ENCODE measurements at regions not wholly inside any gene's neighbourhood (a gene's known extent, or its start where the extent isn't known, plus 50 kb on each side); places are given as distances from the start of the nearest gene placed in this dataset.

GRCh38 chr2:145090841-145091761 lies 571.2 kb upstream of the ZEB2 start:
- intact Hi-C loops (cut with DNase I) = no loop called here
- FAIRE-seq (no peak), DNase-seq (no peak)
- TF ChIP-seq, protein P1, sequence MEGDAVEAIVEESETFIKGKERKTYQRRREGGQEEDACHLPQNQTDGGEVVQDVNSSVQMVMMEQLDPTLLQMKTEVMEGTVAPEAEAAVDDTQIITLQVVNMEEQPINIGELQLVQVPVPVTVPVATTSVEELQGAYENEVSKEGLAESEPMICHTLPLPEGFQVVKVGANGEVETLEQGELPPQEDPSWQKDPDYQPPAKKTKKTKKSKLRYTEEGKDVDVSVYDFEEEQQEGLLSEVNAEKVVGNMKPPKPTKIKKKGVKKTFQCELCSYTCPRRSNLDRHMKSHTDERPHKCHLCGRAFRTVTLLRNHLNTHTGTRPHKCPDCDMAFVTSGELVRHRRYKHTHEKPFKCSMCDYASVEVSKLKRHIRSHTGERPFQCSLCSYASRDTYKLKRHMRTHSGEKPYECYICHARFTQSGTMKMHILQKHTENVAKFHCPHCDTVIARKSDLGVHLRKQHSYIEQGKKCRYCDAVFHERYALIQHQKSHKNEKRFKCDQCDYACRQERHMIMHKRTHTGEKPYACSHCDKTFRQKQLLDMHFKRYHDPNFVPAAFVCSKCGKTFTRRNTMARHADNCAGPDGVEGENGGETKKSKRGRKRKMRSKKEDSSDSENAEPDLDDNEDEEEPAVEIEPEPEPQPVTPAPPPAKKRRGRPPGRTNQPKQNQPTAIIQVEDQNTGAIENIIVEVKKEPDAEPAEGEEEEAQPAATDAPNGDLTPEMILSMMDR (IDR thresholded peaks at IDR 0.05; ENCODE audit: borderline replicate concordance, extremely low read depth, insufficient read depth) = no peak
- H3K27ac ChIP-seq (ENCODE audit: low read depth in 2 of 2, low read length in 2 of 2) = no peak overlapping the region
- no peak overlapping the region for H3K9ac ChIP-seq (ENCODE audit: low read length in 3 of 3)
- no peaks in the 10 kb centered on the region for H3K4me1 ChIP-seq (ENCODE audit: control insufficient read depth in 2 of 3, insufficient read depth in 2 of 3, low read depth in 1 of 3, low read length in 3 of 3)
- H3K4me3 ChIP-seq (ENCODE audit: low read length in 3 of 3) = no peak overlapping the region
- no peaks in the 10 kb centered on the region for H3K36me3 ChIP-seq (ENCODE audit: control insufficient read depth in 2 of 3, insufficient read depth in 3 of 3, low read length in 3 of 3)
- no peaks in the 10 kb centered on the region for H3K9me3 ChIP-seq (ENCODE audit: control insufficient read depth in 2 of 3, insufficient read depth in 1 of 3, low read length in 3 of 3)
- no peaks in the 10 kb centered on the region for H3K27me3 ChIP-seq (ENCODE audit: control insufficient read depth, insufficient read depth, low read length)

DNA sequence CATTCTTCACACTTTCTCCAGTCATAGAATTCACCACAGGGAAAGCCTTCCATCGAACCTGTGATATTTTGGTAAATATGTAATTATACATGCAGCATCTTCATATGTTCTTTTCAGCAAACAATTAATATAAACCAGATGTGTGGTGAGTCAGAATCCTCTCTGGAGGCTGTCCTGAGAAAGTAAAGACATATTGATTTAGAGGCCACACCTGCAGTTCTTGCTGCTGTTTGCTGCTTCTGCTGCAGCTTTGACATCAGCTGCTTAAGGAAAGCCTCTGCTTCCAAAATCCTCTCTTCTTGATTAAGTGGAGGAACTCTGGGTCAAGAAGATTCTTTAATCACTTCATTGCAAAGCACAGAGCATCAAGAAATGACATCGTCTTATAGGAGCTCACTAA lies 568.8 kb upstream of the ZEB2 start:
- TF ChIP-seq, protein P1 (IDR thresholded peaks at IDR 0.05; ENCODE audit: borderline replicate concordance, extremely low read depth, insufficient read depth) = no peak
- DNase-seq (no peak), FAIRE-seq (no peak)
- no peaks in the 10 kb centered on the region for H3K9me3 ChIP-seq (ENCODE audit: control insufficient read depth in 2 of 3, insufficient read depth in 1 of 3, low read length in 3 of 3)
- intact Hi-C loops (cut with DNase I) = no loop called here
- no peaks in the 10 kb centered on the region for H3K4me1 ChIP-seq (ENCODE audit: control insufficient read depth in 2 of 3, insufficient read depth in 2 of 3, low read depth in 1 of 3, low read length in 3 of 3)
- no peak overlapping the region for H3K27ac ChIP-seq (ENCODE audit: low read depth in 2 of 2, low read length in 2 of 2)
- no peaks in the 10 kb centered on the region for H3K36me3 ChIP-seq (ENCODE audit: control insufficient read depth in 2 of 3, insufficient read depth in 3 of 3, low read length in 3 of 3)
- H3K4me3 ChIP-seq (ENCODE audit: low read length in 3 of 3) = no peak overlapping the region
- H3K27me3 ChIP-seq (ENCODE audit: control insufficient read depth, insufficient read depth, low read length) = no peaks in the 10 kb centered on the region
- no peak overlapping the region for H3K9ac ChIP-seq (ENCODE audit: low read length in 3 of 3)

DNA sequence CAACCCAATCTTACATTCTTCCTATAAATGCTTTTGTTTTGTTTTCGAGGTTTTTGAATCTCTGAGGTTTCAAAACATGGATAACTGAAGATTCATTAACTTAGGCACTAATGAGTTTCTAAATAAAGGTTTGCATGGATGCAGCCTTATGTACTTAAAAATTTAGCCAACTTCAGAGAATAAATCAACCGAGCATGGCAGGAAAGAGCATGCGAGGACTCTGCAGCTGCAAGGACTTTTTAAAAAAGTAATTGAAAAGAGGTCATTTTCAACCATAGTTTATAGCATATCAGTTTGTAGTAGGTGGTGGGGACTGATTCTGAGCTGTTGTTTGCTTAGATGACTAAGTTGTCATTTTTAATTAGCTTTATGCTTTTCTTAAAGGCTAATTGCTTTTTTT lies 567.0 kb upstream of the ZEB2 start:
- H3K27me3 ChIP-seq (ENCODE audit: control insufficient read depth, insufficient read depth, low read length) = no peaks in the 10 kb centered on the region
- H3K36me3 ChIP-seq (ENCODE audit: control insufficient read depth in 2 of 3, insufficient read depth in 3 of 3, low read length in 3 of 3) = no peaks in the 10 kb centered on the region
- intact Hi-C loops (cut with DNase I) = no loop called here
- TF ChIP-seq, protein P1 (IDR thresholded peaks at IDR 0.05; ENCODE audit: borderline replicate concordance, extremely low read depth, insufficient read depth) = no peak
- no peak overlapping the region for H3K27ac ChIP-seq (ENCODE audit: low read depth in 2 of 2, low read length in 2 of 2)
- FAIRE-seq = no peak
- H3K4me1 ChIP-seq (ENCODE audit: control insufficient read depth in 2 of 3, insufficient read depth in 2 of 3, low read depth in 1 of 3, low read length in 3 of 3) = no peaks in the 10 kb centered on the region
- no peaks in the 10 kb centered on the region for H3K9me3 ChIP-seq (ENCODE audit: control insufficient read depth in 2 of 3, insufficient read depth in 1 of 3, low read length in 3 of 3)
- H3K9ac ChIP-seq (ENCODE audit: low read length in 3 of 3) = no peak overlapping the region
- peak in 1 of 5 donors; percentile 14 for DNase-seq
- H3K4me3 ChIP-seq (ENCODE audit: low read length in 3 of 3) = no peak overlapping the region

All from kidney (tissue), 13 donors.